GM21786 (cell line): ENCODE measurements at regions not wholly inside any gene's neighbourhood (a gene's known extent, or its start where the extent isn't known, plus 50 kb on each side); places are given as distances from the start of the nearest gene placed in this dataset.
A peak's percentile ranks its signal among the peaks of the same experiment; 100 is the strongest.
"Not testable (repeated sequence)": the region's sequence is repeated elsewhere in the genome, so short reads cannot be mapped to it uniquely, and the experiment has no call there.

Experiments
- ATAC-seq: cut with Tn5 transposase; IDR thresholded peaks from one replicate; pipeline ENCODE4 v1.9.1; 2021; ENCODE audit not compliant: unreplicated experiment

DNA sequence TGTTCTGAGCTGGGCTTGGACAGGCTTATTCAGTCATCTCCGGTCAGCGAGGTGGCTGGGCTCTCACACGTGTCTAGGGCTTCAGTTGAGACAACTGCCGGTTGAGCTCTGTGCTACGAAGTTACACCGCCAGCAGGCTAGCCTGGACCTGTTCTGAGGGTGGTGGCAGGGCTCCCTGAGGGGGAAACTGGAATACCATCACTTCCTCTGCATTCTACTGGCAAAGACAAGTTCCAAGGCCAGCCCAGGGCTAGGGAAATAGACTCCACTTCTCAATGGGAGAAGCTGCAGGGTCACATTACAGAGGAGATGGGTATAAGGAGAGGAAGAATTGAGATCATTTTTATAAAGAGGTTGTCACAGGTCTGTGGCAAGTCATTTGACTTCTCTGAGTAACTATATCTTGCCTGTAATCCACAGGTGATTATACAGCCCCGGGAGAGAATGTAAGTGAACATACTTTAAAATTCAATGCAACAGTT is 106.8 kb upstream of the IL12A start:
- ATAC-seq = no peak

DNA sequence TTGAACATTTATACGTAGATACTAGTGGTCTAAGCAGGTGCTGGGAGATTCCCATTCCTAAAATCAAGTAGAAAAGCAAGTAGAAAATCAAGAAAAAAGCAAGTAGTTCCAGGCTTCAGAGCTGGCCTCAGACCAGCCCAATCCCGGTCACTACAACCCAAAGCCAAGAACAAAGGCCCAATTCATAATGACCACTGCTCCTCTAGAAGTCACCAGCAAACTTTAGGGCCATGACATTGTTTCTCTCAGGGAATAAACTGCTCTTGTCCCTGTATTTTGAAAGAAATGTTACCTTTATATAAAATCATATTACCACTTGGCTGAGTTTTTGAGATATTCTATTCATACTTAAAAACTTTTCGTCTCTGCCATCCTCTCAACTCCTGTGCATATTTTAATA is 106.3 kb upstream of the IL12A start:
- no peak for ATAC-seq

DNA sequence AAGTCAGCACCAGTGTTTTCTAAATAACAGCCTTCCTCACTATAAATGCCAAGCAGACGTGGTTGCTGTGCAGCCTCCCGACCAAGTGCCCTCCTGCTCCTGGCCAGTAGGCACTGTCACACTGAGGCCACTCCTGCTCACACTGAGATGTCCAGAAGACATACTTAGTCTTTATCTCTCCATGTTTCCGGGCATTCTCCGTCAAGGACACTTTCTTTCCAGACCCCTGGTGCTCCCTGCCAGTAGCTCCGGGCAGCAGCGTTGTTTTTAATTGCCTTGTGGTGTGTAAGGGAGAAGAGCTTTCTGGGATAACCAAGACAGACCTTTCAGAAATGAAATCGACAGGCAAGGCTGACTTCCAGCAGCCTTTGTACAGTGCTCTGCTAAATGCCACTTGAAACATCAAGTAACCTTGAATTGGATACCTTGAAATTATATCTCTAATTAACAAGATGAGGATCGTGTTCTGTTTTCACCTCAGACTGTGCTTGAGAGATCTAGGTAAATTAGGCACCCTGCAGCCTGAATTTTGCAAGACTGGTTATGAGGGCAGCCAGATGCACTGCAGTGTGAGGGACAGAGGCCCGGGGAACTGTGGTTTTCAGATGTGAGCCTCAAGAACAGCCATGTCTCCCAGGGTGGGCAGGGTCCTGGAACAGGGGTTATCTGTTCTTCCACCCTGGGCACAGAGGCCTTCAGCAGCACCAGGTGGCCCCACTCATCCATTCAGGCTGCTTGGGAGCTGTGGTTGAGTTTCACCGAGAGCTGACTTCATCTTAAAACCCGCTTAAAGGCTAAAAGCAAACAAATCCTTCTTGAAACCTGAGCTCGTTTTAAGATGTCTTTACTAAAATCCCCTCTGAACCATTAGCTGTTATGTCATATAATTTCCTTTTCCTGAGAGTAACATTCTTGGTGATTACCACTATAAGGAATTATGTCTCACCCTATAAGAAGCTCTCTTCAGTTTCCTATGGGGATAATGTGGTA is 105.5 kb upstream of the IL12A start:
- ATAC-seq = peak; percentile 35

DNA sequence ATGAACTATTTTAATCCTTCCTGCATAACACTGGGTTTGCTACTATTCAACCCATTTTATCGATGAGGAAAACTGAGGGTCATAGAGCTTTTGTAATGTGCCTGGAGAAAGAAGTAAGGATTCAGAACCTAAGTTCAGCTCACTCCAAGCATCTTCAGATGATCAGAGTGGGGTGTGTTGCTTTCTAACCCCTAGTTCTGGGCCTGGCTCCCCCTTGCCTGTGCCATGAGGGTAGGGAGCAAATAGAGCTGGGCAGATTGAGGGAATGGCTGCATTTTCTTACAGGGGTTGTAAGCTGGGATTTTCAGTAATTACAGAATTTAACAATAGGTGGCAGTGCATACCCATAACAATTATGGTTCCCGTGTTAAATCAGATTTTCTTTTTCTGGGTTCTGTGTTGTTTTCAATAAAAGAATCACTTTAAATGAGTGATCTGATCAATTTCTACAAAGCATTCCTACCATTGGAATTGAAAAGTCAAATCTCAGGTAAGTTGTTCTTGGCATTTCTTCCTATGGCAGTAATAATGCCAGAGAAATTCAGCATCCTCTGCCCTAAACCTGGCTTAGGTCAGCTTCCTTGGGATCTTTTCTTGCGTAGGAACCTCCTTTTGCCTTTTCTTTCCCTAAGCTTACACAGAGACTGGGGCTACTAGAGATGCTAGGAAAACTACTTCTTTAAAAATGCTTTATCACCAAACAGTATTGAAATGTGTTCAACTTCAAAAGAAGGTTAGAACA is 103.8 kb upstream of the IL12A start:
- ATAC-seq = peak; percentile 50

DNA sequence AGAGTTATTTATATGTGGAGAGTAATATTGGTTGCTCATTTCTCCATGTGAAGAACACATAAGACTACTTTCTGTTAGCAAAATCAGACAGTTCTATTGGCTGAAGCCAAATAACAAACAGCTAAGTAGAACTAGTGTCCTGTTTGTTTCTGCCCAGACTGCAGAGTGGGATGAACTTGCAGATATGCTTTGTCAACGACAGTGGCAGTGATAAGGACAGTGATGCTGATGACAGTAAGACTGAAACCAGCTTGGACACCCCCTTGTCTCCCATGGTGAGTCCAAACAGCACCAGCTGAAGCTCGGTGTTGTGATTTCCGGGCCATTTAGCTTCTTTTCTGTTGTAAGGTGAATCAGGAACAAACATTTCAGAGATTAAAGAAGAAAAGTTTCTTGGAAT is 102.6 kb upstream of the IL12A start:
- ATAC-seq = no peak

DNA sequence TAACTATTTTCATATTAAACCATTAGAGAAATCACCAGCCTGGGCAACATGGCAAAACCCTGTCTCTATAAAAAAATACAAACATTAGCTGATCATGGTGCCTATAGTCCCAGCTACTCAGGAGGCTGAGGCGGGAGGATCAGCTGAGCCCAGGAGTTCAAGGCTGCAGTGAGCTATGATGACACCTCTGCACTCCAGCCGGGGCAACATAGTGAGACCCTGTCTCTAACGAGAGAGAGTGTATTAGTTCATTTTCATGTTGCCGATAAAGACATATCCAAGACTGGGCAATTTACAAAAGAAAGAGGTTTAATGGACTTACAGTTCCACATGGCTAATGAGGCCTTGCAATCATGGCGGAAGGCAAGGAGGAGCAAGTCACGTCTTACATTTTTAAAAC is 102.1 kb upstream of the IL12A start:
- ATAC-seq = not testable (repeated sequence)

DNA sequence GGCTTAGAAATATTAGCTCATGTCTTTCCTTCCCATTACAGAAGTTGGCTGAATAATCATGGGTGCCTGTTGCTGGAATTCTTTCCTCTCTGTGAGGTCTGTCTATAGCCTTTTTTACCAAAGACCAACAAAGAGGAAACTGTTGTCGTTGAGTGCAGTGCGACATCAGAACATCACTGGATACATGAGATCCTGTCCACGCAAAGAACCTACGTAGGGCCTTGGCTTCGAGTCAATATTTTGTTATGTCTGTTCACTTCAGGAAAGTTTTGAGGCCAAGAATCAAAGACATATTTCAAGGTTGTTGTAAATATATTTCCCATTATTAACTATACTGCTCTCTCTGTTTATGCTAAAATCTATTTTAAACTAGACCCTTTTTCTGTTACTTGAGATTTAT is 101.5 kb upstream of the IL12A start:
- ATAC-seq = no peak

DNA sequence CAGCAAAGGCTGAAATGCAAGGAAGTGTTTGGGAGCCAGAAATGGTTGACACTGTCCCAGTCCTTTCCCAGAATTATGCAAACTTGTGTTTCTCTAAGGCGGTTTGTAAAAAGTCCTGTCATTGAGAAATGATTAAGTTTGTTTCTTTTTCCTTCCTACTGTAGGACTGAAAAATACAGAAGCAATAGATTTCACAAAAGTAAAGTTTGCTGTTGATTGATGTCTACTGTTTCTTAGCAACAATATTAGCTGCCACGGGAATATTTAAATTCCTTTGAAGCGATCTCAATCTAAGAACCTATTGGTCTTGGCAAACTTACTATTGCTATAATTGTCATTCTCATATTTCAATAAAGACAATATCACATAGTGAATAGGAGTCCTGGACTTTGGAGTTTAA is 100.7 kb upstream of the IL12A start:
- ATAC-seq = no peak

DNA sequence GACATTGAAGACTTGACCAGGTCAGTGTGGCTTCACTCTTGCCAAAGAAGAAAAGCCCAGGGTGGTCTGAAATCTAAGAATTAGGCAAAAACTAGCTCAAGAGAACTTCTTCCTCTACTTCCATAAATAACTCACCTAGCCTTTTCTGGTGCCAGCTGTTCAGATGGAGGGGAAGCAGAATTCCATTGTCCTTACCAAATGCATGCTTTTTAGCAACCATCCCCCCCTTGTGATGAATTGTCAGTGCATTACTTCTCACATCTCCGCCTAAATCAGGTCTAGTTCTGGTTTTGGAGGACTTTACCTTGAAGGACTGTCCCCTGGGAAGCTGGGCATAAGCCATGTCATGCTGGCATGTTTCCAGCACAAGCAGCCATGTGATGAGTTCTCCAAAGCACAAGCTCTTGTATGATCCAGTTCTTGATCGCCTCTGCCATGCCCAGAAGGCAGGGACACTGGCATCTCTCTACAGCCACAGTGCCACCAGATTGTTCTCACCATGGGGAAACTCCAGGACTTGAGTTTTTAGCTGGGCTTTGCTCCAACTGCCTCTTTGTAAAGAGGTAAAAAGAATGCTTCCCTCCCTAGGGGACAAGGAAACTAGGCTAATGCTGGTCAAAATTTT is 96.4 kb upstream of the IL12A start:
- no peak for ATAC-seq

DNA sequence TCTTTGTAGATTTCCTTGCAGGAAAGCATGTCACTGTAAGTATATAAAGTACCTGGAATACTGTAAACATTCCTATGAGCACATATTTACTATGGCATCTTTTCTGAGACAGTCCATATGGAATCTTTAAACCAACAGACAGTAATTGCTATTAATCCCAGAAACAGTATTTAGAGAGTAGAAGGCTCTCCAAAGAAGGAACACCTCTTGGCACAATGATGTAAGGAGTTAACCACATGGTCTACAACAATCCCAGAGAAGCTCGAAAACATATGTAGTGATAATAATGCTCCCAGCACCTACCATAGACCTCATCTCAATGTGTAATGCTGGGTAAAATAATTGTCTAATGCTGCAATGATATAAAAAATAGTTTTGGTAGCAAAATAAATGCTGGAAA is 95.8 kb upstream of the IL12A start:
- ATAC-seq = no peak

DNA sequence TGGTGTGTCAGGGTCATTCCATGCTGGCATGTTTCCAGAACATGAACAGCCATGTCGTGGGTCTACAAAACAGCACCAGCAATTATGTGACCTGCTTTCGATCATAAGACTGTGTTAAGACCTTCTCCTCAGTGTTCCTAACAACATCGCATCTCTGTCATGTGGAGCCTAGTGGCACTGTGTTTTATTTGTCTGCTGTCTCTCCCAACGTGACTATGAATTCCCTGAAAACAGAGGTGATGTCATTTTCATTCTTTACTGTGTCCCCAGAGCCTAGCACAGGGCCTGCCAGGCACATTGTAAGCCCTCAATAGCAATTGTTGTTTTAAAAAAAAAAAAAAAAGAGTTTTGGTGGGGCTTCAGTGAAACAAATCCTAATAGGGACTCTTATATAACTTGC is 94.2 kb upstream of the IL12A start:
- ATAC-seq = no peak

DNA sequence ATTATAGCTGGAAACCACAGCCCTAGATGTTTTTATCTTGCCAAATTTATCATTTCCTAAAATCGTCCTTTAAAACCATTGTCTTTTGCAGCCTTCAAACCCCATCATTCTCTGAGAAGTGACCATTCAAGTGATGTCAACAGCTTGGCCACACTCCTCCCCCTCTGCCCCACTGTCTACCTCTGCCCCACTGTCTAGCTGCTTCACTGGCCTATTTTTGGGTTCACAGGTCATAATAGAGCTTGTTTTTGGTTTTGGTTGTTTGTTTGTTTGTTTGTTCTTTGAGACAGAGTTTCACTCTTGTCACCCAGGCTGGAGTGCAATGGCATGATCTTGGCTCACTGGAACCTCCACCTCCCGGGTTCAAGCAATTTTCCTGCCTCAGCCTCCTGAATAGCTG is 93.2 kb upstream of the IL12A start:
- ATAC-seq = no peak

DNA sequence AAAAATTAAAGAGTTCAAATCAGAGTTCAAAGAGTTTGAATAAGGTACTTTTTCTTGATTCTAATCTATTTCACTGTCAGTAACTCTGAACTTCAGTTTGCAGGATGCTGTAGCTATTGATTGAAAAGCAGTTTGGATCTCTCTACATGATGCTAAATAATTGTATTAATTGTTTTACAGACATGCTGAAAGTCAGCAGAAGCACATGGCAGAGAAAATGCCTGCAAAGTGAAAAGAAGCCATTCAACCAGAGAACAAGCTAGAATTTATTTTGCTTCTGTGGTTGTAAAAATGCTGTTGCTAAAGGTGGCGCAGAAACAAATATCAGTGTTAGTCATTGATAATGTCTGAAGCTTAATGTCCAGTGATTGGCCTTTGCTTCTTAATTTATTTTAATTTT is 92.1 kb upstream of the IL12A start:
- ATAC-seq = no peak

DNA sequence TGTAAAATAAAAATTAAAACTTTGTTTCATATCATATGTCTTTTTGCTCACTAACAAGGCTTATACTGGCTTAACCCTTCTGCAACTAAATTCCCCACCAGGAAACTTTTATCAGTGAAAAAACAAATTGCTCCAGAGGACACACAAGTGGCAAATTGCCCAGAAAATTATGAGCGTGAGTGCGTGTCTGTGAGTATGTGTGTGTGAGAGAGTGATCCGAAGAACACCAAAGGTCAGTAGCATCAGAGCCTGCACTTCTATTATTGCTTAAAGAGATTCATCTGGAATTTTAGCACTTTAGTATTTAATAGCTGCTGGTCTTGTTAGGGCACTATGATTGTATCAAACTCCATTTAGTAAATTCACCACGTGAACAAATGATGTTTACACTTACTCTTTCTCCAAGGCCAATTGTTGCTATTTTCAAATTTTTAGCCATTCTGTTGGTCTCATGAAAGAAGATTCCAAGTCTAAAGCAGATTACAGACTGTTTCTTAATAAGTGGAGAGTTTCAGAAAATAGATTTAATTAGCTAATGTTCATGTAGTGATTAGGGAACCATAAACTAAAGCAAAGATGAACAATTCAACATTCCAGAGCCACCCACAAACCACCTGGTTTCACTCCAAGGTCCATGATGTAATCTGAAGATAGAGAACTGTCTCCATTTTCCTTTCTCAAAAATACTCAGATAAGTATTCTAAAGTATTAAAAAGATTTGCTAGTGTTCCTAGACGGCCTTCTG is 91.1 kb upstream of the IL12A start:
- ATAC-seq = no peak

DNA sequence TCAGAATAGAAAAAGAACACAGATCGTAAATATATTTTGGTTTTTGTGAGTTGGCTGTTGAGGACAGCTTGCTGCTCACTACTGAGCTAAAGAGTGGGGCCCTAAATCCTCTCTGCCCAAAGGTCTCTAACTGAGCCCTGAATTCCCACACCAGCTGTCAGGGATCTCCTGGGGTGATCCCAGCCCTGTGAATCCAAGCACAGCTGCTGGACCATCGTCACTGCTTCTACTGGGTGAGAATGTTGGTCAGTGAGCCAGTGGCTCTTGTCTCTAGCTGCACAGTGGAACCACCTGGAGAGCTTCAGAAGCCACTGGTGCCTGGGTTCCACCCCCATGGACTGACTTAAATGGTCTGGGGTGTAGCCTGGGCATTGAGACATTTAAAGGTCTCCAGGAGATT is 90.5 kb upstream of the IL12A start:
- no peak for ATAC-seq

DNA sequence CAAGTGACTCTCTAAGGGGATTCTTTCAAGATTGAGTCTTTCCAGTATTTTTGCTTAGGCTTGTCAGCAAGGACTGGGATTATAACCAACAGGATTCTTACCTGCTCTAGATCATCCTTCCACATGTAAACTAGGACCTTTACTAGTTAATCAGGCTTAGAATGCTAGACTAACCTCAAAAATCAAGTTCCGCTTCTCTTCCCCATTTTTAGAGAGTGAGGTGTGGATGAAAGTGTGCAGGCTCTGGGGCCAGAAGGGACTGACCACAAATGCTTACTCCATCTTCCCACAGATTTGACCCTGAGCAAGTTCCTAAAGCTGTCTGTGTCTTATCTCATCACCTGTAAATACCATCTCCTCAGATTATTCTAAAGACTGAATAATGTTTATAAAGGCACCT is 89.5 kb upstream of the IL12A start:
- no peak for ATAC-seq

DNA sequence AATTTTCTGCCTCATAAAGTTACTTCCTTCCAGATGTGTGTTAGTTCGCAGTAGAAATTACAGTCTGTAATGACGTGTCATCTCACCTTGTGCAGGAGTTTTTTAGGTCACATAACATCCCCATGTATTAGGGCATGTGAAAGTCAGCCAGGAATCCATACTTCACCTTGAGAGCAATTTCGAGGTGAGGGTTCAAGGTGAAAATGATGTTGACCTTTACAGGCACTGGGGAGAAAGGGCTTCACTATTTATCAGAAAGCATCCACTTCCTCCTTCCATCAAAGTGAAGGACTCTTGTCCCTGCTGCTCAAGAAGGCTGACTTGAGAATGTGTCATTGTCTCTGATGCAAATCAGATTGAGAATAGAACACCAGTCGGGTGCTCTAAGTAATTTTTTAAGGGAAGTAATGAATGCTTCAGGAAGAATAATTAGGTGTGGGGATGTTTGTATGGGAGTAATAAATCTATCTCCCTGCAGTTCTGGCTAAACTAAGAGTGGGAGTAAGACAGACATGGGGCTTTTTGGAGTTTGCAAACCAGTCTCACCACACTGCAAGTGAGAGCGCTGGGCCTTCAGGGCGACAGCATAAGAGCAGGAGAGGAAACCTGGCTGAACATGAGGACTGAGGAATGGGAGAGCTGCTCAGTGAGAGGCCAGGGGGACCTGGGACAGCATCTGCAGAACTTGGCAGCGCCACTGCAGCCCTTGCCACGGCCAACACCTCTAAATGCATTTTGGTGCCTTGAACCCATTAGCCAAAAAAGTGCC is 85.9 kb upstream of the IL12A start:
- peak; percentile 72 for ATAC-seq

DNA sequence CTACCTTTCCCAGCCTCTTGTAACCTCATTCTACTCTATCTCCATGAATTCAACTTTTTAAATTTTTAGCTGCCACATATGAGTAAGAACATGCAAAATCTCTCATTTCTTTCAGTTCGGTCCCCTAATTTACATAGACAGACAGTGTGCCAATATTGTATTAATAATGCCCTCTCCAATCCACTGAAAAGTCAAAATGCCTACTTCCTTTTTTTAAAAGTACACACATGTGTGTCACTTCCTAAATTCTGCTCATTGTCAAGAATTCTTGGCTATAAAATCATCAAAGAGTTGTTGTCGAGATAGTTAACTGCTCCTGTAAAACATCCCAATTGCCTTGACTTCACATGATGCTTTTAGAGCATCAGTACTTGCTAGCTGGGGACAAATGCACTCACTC is 84.2 kb upstream of the IL12A start:
- peak; percentile 36 for ATAC-seq

DNA sequence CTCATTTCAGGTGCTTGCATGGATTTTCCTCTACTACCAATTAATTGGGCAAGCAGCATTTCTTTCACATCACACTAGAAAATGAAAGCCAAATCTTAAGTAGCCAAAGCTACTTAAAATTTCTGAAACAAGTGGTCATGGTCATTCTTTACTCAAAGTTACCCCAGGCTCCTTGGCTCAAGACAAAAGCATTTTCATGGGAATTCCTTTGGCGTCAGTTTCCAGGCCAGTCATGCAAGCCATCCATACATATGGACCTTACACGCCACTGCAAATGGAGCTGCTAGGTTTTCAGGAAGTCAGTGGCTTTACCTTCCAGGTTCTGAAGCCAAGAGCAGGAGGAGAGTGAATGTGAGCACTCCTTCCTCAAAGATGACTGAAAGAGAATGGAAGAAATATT is 83.7 kb upstream of the IL12A start:
- ATAC-seq = no peak

DNA sequence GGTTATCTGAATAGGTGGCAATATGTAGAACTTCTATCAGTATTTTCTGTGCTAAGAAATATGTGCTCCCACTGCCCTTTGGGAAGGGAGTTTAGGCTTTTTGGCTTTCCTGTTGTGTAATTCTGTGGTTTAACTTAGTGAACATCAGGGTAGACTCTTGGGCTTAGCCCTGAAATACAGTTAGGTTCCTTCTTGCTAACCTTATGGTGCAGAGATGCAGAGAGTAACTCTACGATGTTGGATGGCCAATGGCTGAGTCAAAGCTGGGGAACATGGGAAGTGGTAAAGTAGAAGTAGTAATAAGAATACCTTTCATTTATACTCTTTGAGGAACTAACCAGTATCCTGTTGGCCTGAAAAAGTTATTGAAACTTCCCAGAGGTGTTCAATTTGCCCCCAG is 80.8 kb upstream of the IL12A start:
- ATAC-seq = no peak
